Mucosa of descending colon (tissue), 3 donors: ENCODE measurements at regions not wholly inside any gene's neighbourhood (a gene's known extent, or its start where the extent isn't known, plus 50 kb on each side); places are given as distances from the start of the nearest gene placed in this dataset.

Experiments
- ATAC-seq: fragments of 200-7000 bp; cut with Tn5 transposase; one replicate; pipeline ENCODE4 v1.9.1; 2020; ENCODE audit warnings: mild to moderate bottlenecking, moderate library complexity
- DNase-seq, 3 donors: peaks; one replicate each; pipeline ENCODE4 v3.0.0-alpha.2; 2020
- H3K36me3 ChIP-seq: fragments of 200-600 bp; one replicate; pipeline ENCODE4 v1.8.0; 2021; ENCODE audit warnings: low read depth, mild to moderate bottlenecking
- H3K4me1 ChIP-seq: fragments of 200-600 bp; one replicate; pipeline ENCODE4 v1.8.0; 2021; ENCODE audit warnings: low read depth, mild to moderate bottlenecking
- H3K4me3 ChIP-seq: fragments of 200-600 bp; one replicate; pipeline ENCODE4 v1.8.0; 2021; ENCODE audit warnings: mild to moderate bottlenecking
- H3K9me3 ChIP-seq: fragments of 200-600 bp; one replicate; pipeline ENCODE4 v1.8.0; 2021; ENCODE audit warnings: mild to moderate bottlenecking
- intact Hi-C, 2 donors: fragments of 100-400 bp; cut with DNase I in 1 of 2; cut with micrococcal nuclease in 1 of 2; formaldehyde crosslinking; loops; one replicate each; pipeline versions ENCODE4 v1.11.0 to v1.11.1; 2022; cut with DNase I, micrococcal nuclease
- TF ChIP-seq, protein P1 (sequence below): fragments of 200-600 bp; IDR thresholded peaks from one replicate; pipeline ENCODE4 v1.8.0; 2022; ENCODE audit warnings: antibody characterized with exemption, mild to moderate bottlenecking
- donor health status: DM: no; HTN: no; CAD: no; lungs with moderate emphysema.
- donor health status: DM: no; HTN: no; CAD: no.
- donor health status: DM: no; HTN: yes; CAD: no.

DNA sequence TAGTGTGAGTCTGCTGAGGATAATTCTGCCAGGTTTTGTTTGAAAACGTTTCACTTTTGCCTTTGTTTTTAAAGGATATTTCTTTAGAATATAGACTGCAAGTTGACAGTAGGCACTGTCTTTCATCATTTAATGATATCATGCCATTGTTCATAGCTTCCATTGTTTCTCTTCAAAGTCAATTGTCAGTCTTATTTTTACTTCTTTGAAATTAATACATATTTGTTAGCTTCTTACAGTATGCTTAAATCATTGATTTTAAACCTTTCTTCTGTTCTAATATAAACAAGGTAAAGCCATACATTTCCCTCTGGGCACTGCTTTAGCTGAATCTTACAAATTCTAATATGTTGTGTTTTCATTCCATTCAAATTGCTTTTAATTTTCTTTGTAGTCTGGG, 62.3 kb upstream of the PARVA start:
- ATAC-seq (no peak), DNase-seq (no peak)
- H3K4me3 ChIP-seq = no peak overlapping the region
- intact Hi-C loops = no loop called here
- TF ChIP-seq, protein P1, sequence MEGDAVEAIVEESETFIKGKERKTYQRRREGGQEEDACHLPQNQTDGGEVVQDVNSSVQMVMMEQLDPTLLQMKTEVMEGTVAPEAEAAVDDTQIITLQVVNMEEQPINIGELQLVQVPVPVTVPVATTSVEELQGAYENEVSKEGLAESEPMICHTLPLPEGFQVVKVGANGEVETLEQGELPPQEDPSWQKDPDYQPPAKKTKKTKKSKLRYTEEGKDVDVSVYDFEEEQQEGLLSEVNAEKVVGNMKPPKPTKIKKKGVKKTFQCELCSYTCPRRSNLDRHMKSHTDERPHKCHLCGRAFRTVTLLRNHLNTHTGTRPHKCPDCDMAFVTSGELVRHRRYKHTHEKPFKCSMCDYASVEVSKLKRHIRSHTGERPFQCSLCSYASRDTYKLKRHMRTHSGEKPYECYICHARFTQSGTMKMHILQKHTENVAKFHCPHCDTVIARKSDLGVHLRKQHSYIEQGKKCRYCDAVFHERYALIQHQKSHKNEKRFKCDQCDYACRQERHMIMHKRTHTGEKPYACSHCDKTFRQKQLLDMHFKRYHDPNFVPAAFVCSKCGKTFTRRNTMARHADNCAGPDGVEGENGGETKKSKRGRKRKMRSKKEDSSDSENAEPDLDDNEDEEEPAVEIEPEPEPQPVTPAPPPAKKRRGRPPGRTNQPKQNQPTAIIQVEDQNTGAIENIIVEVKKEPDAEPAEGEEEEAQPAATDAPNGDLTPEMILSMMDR = no peak
- H3K4me1 ChIP-seq = peaks cover 4% of the 10 kb centered on the region
- H3K36me3 ChIP-seq = no peaks in the 10 kb centered on the region
- H3K9me3 ChIP-seq = peaks cover 5% of the 10 kb centered on the region

DNA sequence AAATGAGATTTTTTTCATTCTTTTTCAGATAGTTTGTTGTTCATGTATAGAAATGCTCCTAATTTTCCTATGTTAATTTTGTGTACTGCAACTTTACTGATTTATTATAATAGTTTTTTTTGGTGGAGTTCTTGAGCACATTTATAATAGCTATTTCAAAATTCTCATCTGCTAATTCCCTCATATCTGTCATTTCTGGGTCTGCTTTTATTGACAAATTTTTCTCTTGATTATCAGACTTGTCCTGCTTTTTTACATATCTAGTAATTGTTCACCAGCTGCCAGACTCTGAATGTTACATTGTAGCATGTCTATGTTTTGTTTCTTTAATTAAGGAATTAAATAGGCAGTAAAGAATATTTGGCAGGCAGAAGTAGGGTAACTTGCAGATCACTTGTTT, 60.9 kb upstream of the PARVA start:
- no peaks in the 10 kb centered on the region for H3K36me3 ChIP-seq
- TF ChIP-seq, protein P1 = no peak
- H3K9me3 ChIP-seq = peaks cover 5% of the 10 kb centered on the region
- DNase-seq (no peak), ATAC-seq (no peak)
- intact Hi-C loops = no loop called here
- no peak overlapping the region for H3K4me3 ChIP-seq
- H3K4me1 ChIP-seq = peaks cover 4% of the 10 kb centered on the region

DNA sequence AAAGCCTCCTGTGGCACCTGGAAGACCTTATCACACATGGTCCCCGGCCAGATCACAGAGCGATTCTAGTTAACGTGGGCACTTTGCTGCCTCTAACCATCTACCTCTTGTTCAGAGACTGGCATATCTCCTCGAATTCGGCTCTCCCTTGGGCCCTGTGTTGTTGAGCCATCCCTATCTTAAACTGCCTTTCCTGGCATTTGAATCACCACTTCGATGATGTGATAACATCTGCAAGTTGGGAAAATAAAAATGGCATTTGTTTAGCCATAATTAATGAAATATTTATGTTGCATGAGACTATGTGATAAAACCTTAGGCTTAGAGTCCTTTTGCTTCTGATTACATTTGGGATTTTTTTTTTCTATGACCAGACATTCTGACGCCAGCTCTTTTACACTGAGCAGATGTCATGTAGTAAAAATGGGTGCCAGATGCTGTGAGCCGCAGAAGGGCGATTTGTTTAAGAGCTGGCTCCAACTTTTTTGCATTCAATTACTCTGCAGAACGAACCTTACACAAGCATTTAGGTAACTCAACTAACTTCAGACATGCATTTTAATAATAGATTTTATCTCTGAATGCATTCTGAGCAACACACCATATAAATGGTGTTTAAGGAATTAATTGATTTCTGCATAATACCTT, 58.5 kb upstream of the PARVA start:
- DNase-seq (peak in 1 of 3 donors; percentile 32), ATAC-seq (peak; percentile 60)
- Histone ChIP-seq H3K4me1 (peaks cover 4% of the 10 kb centered on the region), H3K36me3 (no peaks in the 10 kb centered on the region), H3K4me3 (no peak overlapping the region), H3K9me3 (peaks cover 5% of the 10 kb centered on the region)
- TF ChIP-seq, protein P1 = no peak
- intact Hi-C loops = no loop called here

DNA sequence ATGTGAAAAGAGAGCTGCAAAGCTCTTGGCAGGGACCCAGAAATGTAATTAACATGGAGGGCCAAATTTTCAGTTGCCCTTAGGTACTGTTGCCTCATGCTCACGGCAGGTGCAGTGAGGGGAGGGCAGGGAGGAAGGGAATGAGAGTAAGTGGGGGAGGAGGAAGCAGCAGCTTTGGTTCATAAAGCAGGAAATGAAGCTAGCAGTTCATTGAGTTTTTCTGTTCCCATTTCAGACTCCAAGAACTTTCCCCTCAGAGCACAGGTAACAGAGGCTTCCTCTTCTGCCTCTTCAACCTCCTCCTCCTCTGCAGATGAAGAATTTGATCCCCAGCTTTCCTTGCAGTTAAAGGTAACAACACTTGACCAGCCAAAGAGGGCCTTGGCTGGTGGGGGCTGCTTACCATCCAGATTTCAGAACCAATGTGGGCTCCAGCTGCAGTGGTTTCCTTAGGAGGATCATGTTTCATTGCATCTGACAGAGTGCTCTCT, 57.9 kb upstream of the PARVA start:
- TF ChIP-seq, protein P1 = no peak
- Histone ChIP-seq H3K9me3 (peaks cover 5% of the 10 kb centered on the region), H3K4me1 (peaks cover 4% of the 10 kb centered on the region), H3K4me3 (no peak overlapping the region), H3K36me3 (no peaks in the 10 kb centered on the region)
- DNase-seq (no peak), ATAC-seq (peak; percentile 84)
- intact Hi-C loops = no loop called here

DNA sequence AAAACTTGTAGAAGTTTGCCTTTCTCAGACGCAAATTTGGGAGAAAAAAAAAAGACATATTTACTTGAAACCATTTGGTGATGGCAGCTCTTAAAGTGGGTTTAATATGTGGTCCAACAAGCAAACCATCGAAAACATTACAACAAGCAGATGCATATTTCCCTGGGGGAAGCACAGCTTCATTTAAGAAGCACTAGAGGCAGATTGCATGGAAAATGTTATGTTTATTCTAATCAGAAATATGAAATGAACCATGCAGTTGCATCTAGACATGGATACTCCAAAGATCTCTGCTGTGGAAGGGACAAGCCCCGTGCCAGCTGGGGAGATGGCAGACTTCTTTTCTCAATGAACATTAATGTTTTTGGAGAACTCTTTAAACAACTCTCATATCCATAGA, 57.4 kb upstream of the PARVA start:
- intact Hi-C loops = no loop called here
- no peak for ATAC-seq
- DNase-seq = no peak
- TF ChIP-seq, protein P1 = no peak
- peaks cover 2% of the 10 kb centered on the region for H3K9me3 ChIP-seq
- no peak overlapping the region for H3K4me3 ChIP-seq
- peaks cover 4% of the 10 kb centered on the region for H3K4me1 ChIP-seq
- H3K36me3 ChIP-seq = no peaks in the 10 kb centered on the region
